Loucy (cell line): ENCODE measurements at regions not wholly inside any gene's neighbourhood (a gene's known extent, or its start where the extent isn't known, plus 50 kb on each side); places are given as distances from the start of the nearest gene placed in this dataset.

Source experiments
- H2AFZ ChIP-seq: fragments of 200-600 bp; sonication (generic); 2 replicates; pipeline ENCODE4 v1.6.0; 2016; ENCODE audit warnings: antibody characterized with exemption, mild to moderate bottlenecking, low read length, moderate library complexity
- H3F3A ChIP-seq: fragments of 200-600 bp; 2 replicates; pipeline ENCODE4 v1.6.0; 2016; ENCODE audit warnings: antibody characterized with exemption, low read depth, mild to moderate bottlenecking
- H3K27me3 ChIP-seq: fragments of 200-600 bp; sonication (generic); 2 replicates; pipeline ENCODE4 v1.6.1; 2014; ENCODE audit warnings: low read length, mild to moderate bottlenecking; ENCODE audit not compliant: insufficient read depth, poor library complexity, severe bottlenecking
- H3K36me3 ChIP-seq: fragments of 200-600 bp; sonication (generic); 2 replicates; pipeline ENCODE4 v1.6.1; 2016; ENCODE audit warnings: low read length; ENCODE audit not compliant: insufficient read depth
- H3K4me1 ChIP-seq: fragments of 200-600 bp; sonication (generic); 2 replicates; pipeline ENCODE4 v1.5.1; 2014; ENCODE audit warnings: low read length, mild to moderate bottlenecking; ENCODE audit not compliant: insufficient read depth, poor library complexity, severe bottlenecking
- H3K4me2 ChIP-seq: fragments of 200-600 bp; sonication (generic); 2 replicates; pipeline ENCODE4 v1.6.0; 2014; ENCODE audit warnings: antibody characterized with exemption, low read length, low read depth, mild to moderate bottlenecking; ENCODE audit not compliant: poor library complexity, severe bottlenecking
- H3K4me3 ChIP-seq: fragments of 200-600 bp; sonication (generic); 2 replicates; pipeline ENCODE4 v1.5.1; 2014; ENCODE audit warnings: low read length, mild to moderate bottlenecking, mixed read lengths; ENCODE audit not compliant: poor library complexity, severe bottlenecking
- H3K79me2 ChIP-seq: fragments of 200-600 bp; sonication (generic); 2 replicates; pipeline ENCODE4 v1.6.1; 2014; ENCODE audit warnings: low read length; ENCODE audit not compliant: insufficient read depth
- H3K9ac ChIP-seq: fragments of 200-600 bp; sonication (generic); 2 replicates; pipeline ENCODE4 v1.6.0; 2014; ENCODE audit warnings: mild to moderate bottlenecking, low read depth, low read length, moderate library complexity; ENCODE audit not compliant: poor library complexity, severe bottlenecking
- H3K9me2 ChIP-seq: fragments of 200-600 bp; sonication (generic); replicated peaks from 2 replicates; pipeline ENCODE4 v1.6.1; 2016; ENCODE audit warnings: low read depth, low read length, mixed read lengths
- H3K9me3 ChIP-seq: fragments of 200-600 bp; sonication (generic); 2 replicates; pipeline ENCODE4 v1.6.1; 2014; ENCODE audit warnings: mild to moderate bottlenecking, antibody characterized with exemption, low read length, low read depth; ENCODE audit not compliant: insufficient read depth
- H4K20me1 ChIP-seq: fragments of 200-600 bp; sonication (generic); 2 replicates; pipeline ENCODE4 v1.6.0; 2014; ENCODE audit warnings: antibody characterized with exemption, low read length, mild to moderate bottlenecking; ENCODE audit not compliant: insufficient read depth, poor library complexity, severe bottlenecking
- CTCF ChIP-seq: fragments of 200-600 bp; sonication (generic); conservative IDR thresholded peaks from 2 replicates; pipeline ENCODE4 v1.5.1; 2014; ENCODE audit warnings: mild to moderate bottlenecking, antibody characterized with exemption, low read length
- EZH2phosphoT487 ChIP-seq: fragments of 200-600 bp; IDR thresholded peaks from 2 replicates; pipeline ENCODE4 v1.6.1; 2018; ENCODE audit warnings: antibody characterized with exemption, mild to moderate bottlenecking, moderate library complexity, borderline replicate concordance

- TF ChIP-seq CTCF (no peak), EZH2phosphoT487 (no peak)
- Histone ChIP-seq H3K9me3 (no peaks in the 10 kb centered on the region), H3K4me2 (no peak overlapping the region), H2AFZ (peak overlapping the region; percentile 35; the same call in 1 of the 2 replicates), H3K36me3 (no peaks in the 10 kb centered on the region), H3K27me3 (no peaks in the 10 kb centered on the region), H3K79me2 (no peaks in the 10 kb centered on the region), H3K4me3 (no peak overlapping the region), H3F3A (no peaks in the 10 kb centered on the region), H3K9me2 (no peaks in the 10 kb centered on the region), H3K9ac (no peak overlapping the region), H4K20me1 (no peaks in the 10 kb centered on the region), H3K4me1 (no peaks in the 10 kb centered on the region)
Observed at GRCh38 chr5:41637424-41637823, 127.0 kb upstream of the PLCXD3 start.

- no peaks in the 10 kb centered on the region for H3K79me2 ChIP-seq
- H4K20me1 ChIP-seq = no peaks in the 10 kb centered on the region
- TF ChIP-seq CTCF = peak; percentile 59
- TF ChIP-seq EZH2phosphoT487 = no peak
- H3K9ac ChIP-seq = no peak overlapping the region
- H2AFZ ChIP-seq = no peak overlapping the region
- no peaks in the 10 kb centered on the region for H3K9me3 ChIP-seq
- no peak overlapping the region for H3K4me3 ChIP-seq
- H3K36me3 ChIP-seq = no peaks in the 10 kb centered on the region
- no peak overlapping the region for H3K4me2 ChIP-seq
- H3K9me2 ChIP-seq = 0 out of 2 replicates have a peak, but pooled peaks cover under 1% of the 10 kb centered on the region
- H3K4me1 ChIP-seq = no peaks in the 10 kb centered on the region
- H3K27me3 ChIP-seq = no peaks in the 10 kb centered on the region
- no peaks in the 10 kb centered on the region for H3F3A ChIP-seq
Observed at GRCh38 chr5:41636605-41637004, 126.2 kb upstream of the PLCXD3 start.

DNA sequence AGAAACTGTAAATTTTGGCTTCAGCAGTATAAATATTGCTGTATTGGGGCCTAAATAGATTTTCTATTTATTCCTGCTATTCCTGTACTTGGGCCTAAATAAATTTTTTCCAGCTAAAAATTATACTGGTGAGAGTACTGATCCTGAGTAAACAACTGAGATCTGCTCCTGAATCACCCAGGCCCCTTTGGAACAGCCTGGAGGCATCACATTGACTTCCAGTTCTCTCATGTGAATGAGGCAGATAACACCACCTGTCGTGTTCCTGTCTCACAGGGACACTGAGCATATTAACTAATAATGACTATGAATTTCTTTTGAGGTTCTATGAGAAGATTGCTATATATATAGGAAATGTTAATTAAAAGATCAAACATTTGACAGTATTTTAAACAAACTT lies 119.5 kb upstream of the PLCXD3 start:
- no peaks in the 10 kb centered on the region for H3K27me3 ChIP-seq
- H3K9me3 ChIP-seq = no peaks in the 10 kb centered on the region
- no peaks in the 10 kb centered on the region for H3K79me2 ChIP-seq
- no peaks in the 10 kb centered on the region for H3K4me1 ChIP-seq
- H3K9me2 ChIP-seq = 0 out of 2 replicates have a peak, but pooled peaks cover 3% of the 10 kb centered on the region
- no peaks in the 10 kb centered on the region for H3F3A ChIP-seq
- no peaks in the 10 kb centered on the region for H3K36me3 ChIP-seq
- no peak overlapping the region for H3K4me3 ChIP-seq
- TF ChIP-seq CTCF (no peak), EZH2phosphoT487 (no peak)
- no peak overlapping the region for H2AFZ ChIP-seq
- H4K20me1 ChIP-seq = no peaks in the 10 kb centered on the region
- H3K9ac ChIP-seq = no peak overlapping the region
- no peak overlapping the region for H3K4me2 ChIP-seq
